Fibroblast of lung (primary cell): ENCODE measurements at regions not wholly inside any gene's neighbourhood (a gene's known extent, or its start where the extent isn't known, plus 50 kb on each side); places are given as distances from the start of the nearest gene placed in this dataset.

ENCODE experiments used
- DNase-seq, 2 donors: peaks; one replicate each; pipeline versions ENCODE4 v3.0.0 to v3.0.0-alpha.2; 2010; ENCODE audit warnings: low read depth in 2 of 2
- H2AFZ ChIP-seq: 2 replicates; pipeline ENCODE4 v1.5.1; 2012; ENCODE audit warnings: low read length, control low read depth, inconsistent platforms
- H3K27ac ChIP-seq: 2 replicates; pipeline ENCODE4 v1.5.1; 2011; ENCODE audit warnings: low read length, control low read depth; ENCODE audit not compliant: insufficient read depth
- H3K27me3 ChIP-seq: 2 replicates; pipeline ENCODE4 v1.5.1; 2011; ENCODE audit warnings: mild to moderate bottlenecking, low read length; ENCODE audit not compliant: control insufficient read depth, insufficient read depth
- H3K36me3 ChIP-seq: 2 replicates; pipeline ENCODE4 v1.5.1; 2011; ENCODE audit warnings: low read length; ENCODE audit not compliant: control insufficient read depth, insufficient read depth
- H3K4me1 ChIP-seq: 2 replicates; pipeline ENCODE4 v1.5.1; 2011; ENCODE audit warnings: low read length; ENCODE audit not compliant: control insufficient read depth, insufficient read depth; ENCODE audit errors: extremely low read depth
- H3K4me2 ChIP-seq: 2 replicates; pipeline ENCODE4 v1.5.1; 2011; ENCODE audit warnings: low read length, control low read depth; ENCODE audit not compliant: insufficient read depth; ENCODE audit errors: extremely low read depth
- H3K4me3 ChIP-seq, 4 experiments: fragments of 200-600 bp in 1 of 4; sonication (generic) in 1 of 4; replicated peaks in 1 of 4; 2 replicates each; pipeline ENCODE4 v1.5.1; 2011 to 2016; ENCODE audit warnings: low read length in 4 of 4, low read depth in 3 of 4, mild to moderate bottlenecking in 3 of 4, control low read depth in 2 of 4, inconsistent platforms in 1 of 4, mixed read lengths in 1 of 4; ENCODE audit not compliant: insufficient read depth in 1 of 4; ENCODE audit errors: control extremely low read depth in 1 of 4
- H3K79me2 ChIP-seq: 2 replicates; pipeline ENCODE4 v1.5.1; 2012; ENCODE audit warnings: mild to moderate bottlenecking, low read length, inconsistent platforms; ENCODE audit not compliant: control insufficient read depth, insufficient read depth
- H3K9ac ChIP-seq: 2 replicates; pipeline ENCODE4 v1.5.1; 2011; ENCODE audit warnings: mild to moderate bottlenecking, low read length, control low read depth; ENCODE audit not compliant: insufficient read depth
- H3K9me3 ChIP-seq: 2 replicates; pipeline ENCODE4 v1.5.1; 2012; ENCODE audit warnings: low read depth, low read length; ENCODE audit not compliant: control insufficient read depth, insufficient read depth
- H4K20me1 ChIP-seq: 2 replicates; pipeline ENCODE4 v1.5.1; 2011; ENCODE audit warnings: low read length; ENCODE audit not compliant: control insufficient read depth, insufficient read depth; ENCODE audit errors: extremely low read depth
- EZH2 ChIP-seq: IDR thresholded peaks from 2 replicates; pipeline ENCODE4 v1.5.1; 2012; ENCODE audit warnings: low read length, control low read depth, mild to moderate bottlenecking; ENCODE audit errors: missing control alignments
- TF ChIP-seq, protein P1 (sequence below), 2 donors: IDR thresholded peaks in 1 of 2; conservative IDR thresholded peaks in 1 of 2; 1 replicate in 1 of 2; 2 replicates in 1 of 2; pipeline ENCODE4 v1.5.1; 2011 to 2012; ENCODE audit warnings: low read length in 2 of 2, control low read depth in 1 of 2, inconsistent platforms in 1 of 2, low read depth in 1 of 2, mild to moderate bottlenecking in 1 of 2

DNA sequence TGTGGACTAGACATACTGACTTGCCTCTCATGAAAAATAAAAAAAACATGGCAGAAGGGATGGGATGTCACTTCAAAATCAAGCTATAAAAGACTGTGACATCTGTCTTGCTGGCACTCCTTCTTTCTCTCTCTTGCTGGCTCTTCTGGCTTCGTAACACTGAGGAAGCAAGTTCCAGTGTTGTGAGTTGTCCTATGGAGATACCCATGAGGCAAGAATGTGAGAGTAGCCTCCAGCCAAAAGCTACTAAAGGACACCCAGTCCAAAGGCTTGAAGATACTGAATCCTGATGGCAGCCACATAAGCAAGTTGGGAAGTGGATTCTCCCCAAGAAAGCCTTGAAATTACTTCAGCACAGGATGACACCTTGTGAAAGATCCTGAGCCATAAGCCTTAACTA, 376.1 kb upstream of the TMEFF2 start:
- TF ChIP-seq, protein P1, sequence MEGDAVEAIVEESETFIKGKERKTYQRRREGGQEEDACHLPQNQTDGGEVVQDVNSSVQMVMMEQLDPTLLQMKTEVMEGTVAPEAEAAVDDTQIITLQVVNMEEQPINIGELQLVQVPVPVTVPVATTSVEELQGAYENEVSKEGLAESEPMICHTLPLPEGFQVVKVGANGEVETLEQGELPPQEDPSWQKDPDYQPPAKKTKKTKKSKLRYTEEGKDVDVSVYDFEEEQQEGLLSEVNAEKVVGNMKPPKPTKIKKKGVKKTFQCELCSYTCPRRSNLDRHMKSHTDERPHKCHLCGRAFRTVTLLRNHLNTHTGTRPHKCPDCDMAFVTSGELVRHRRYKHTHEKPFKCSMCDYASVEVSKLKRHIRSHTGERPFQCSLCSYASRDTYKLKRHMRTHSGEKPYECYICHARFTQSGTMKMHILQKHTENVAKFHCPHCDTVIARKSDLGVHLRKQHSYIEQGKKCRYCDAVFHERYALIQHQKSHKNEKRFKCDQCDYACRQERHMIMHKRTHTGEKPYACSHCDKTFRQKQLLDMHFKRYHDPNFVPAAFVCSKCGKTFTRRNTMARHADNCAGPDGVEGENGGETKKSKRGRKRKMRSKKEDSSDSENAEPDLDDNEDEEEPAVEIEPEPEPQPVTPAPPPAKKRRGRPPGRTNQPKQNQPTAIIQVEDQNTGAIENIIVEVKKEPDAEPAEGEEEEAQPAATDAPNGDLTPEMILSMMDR (conservative IDR thresholded peaks at IDR 0.05 in 1 of 2, IDR thresholded peaks at IDR 0.05 in 1 of 2; ENCODE audit: low read depth in 1 of 2, low read length in 2 of 2), result no peak
- no peak for TF ChIP-seq EZH2
- Histone ChIP-seq H3K9ac (no peak overlapping the region), H3K27ac (no peak overlapping the region), H3K4me2 (no peak overlapping the region), H3K9me3 (no peaks in the 10 kb centered on the region), H2AFZ (no peak overlapping the region), H3K36me3 (no peaks in the 10 kb centered on the region), H3K79me2 (no peaks in the 10 kb centered on the region), H3K27me3 (no peaks in the 10 kb centered on the region), H3K4me1 (no peaks in the 10 kb centered on the region), H4K20me1 (no peaks in the 10 kb centered on the region), H3K4me3 (no peak overlapping the region)
- DNase-seq, result no peak

DNA sequence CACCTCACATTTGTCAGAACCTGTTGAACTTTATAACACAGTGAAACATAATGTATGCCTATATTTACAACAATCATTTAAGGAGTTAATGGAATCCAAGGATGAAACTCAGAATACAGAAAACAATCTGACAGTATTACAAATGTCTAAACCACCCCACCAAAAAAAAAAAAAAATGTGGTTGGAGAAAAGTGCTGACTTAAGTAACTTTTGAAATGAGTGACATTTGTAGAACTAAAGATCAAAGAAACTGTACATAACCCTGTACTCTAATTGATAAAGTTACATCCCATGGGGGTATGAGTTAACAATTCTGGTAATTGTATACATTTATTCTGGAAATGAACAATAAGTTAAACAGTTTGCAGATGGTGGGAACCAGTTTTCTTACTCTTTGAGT, 372.1 kb upstream of the TMEFF2 start:
- H3K36me3 ChIP-seq, result no peaks in the 10 kb centered on the region
- H4K20me1 ChIP-seq, result no peaks in the 10 kb centered on the region
- H2AFZ ChIP-seq, result no peak overlapping the region
- H3K27me3 ChIP-seq, result no peaks in the 10 kb centered on the region
- H3K27ac ChIP-seq, result no peak overlapping the region
- no peaks in the 10 kb centered on the region for H3K79me2 ChIP-seq
- no peak overlapping the region for H3K4me3 ChIP-seq
- no peak overlapping the region for H3K9ac ChIP-seq
- no peaks in the 10 kb centered on the region for H3K9me3 ChIP-seq
- no peaks in the 10 kb centered on the region for H3K4me1 ChIP-seq
- DNase-seq, result no peak
- H3K4me2 ChIP-seq, result no peak overlapping the region
- TF ChIP-seq EZH2, result no peak
- TF ChIP-seq, protein P1 (conservative IDR thresholded peaks at IDR 0.05 in 1 of 2, IDR thresholded peaks at IDR 0.05 in 1 of 2; ENCODE audit: low read depth in 1 of 2, low read length in 2 of 2), result no peak

DNA sequence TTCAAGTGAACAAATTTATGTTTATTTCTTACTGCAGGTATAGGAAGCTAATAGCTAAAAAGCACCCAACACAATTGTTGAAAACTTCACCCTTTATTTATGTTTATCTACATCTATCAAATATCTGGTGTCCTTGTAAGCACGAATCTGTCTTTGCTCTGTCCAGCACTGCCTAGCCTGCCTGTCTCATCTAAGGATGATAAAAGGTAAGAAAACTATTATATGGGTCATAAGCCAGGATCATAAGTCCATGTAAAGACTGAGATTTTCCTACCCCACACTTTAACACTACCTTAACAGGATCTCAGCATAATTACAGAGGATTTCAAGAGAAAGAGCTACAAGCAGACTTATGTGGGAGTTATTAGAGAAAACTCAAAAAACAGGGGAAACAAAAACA, 365.6 kb upstream of the TMEFF2 start:
- no peaks in the 10 kb centered on the region for H3K4me1 ChIP-seq
- TF ChIP-seq, protein P1 (conservative IDR thresholded peaks at IDR 0.05 in 1 of 2, IDR thresholded peaks at IDR 0.05 in 1 of 2; ENCODE audit: low read depth in 1 of 2, low read length in 2 of 2), result no peak
- TF ChIP-seq EZH2, result no peak
- H3K4me2 ChIP-seq, result no peak overlapping the region
- H3K79me2 ChIP-seq, result no peaks in the 10 kb centered on the region
- H3K4me3 ChIP-seq, result no peak overlapping the region
- no peaks in the 10 kb centered on the region for H3K9me3 ChIP-seq
- no peaks in the 10 kb centered on the region for H3K27me3 ChIP-seq
- H2AFZ ChIP-seq, result no peak overlapping the region
- no peak overlapping the region for H3K27ac ChIP-seq
- H3K36me3 ChIP-seq, result no peaks in the 10 kb centered on the region
- H3K9ac ChIP-seq, result no peak overlapping the region
- no peaks in the 10 kb centered on the region for H4K20me1 ChIP-seq
- no peak for DNase-seq
